Smooth muscle cell (in vitro differentiated cells): ENCODE measurements at regions not wholly inside any gene's neighbourhood (a gene's known extent, or its start where the extent isn't known, plus 50 kb on each side); places are given as distances from the start of the nearest gene placed in this dataset.

ENCODE experiments used
- DNase-seq: peaks from one replicate; lab custom pipeline; 2025; ENCODE audit not compliant: unreplicated experiment; lab: John Stamatoyannopoulos, UW
- H2AFZ ChIP-seq: fragments of 200-600 bp; sonication (generic); 2 replicates; pipeline ENCODE4 v1.6.0; 2016; ENCODE audit warnings: antibody characterized with exemption, low read depth, mild to moderate bottlenecking
- H3F3A ChIP-seq: fragments of 200-600 bp; sonication (generic); 2 replicates; pipeline ENCODE4 v1.6.0; 2017; ENCODE audit warnings: antibody characterized with exemption, low read depth
- H3K27ac ChIP-seq: fragments of 200-600 bp; sonication (generic); 2 replicates; pipeline ENCODE4 v1.5.1; 2016; ENCODE audit warnings: low read depth, mild to moderate bottlenecking
- H3K27me3 ChIP-seq: fragments of 200-600 bp; sonication (generic); 2 replicates; pipeline ENCODE4 v1.6.1; 2016; ENCODE audit warnings: low read depth, mild to moderate bottlenecking
- H3K36me3 ChIP-seq: fragments of 200-600 bp; sonication (generic); 2 replicates; pipeline ENCODE4 v1.5.1; 2016; ENCODE audit warnings: low read depth
- H3K4me1 ChIP-seq: fragments of 200-600 bp; sonication (generic); 2 replicates; pipeline ENCODE4 v1.5.1; 2016; ENCODE audit warnings: low read depth
- H3K4me2 ChIP-seq: fragments of 200-600 bp; sonication (generic); 2 replicates; pipeline ENCODE4 v1.6.0; 2016; ENCODE audit warnings: mild to moderate bottlenecking
- H3K4me3 ChIP-seq: fragments of 200-600 bp; sonication (generic); 2 replicates; pipeline ENCODE4 v1.5.1; 2016; ENCODE audit warnings: mild to moderate bottlenecking
- H3K79me2 ChIP-seq: fragments of 200-600 bp; sonication (generic); 2 replicates; pipeline ENCODE4 v1.6.0; 2016; ENCODE audit warnings: low read depth, mild to moderate bottlenecking
- H3K9ac ChIP-seq: fragments of 200-600 bp; sonication (generic); 2 replicates; pipeline ENCODE4 v1.6.0; 2016; ENCODE audit warnings: low read depth
- H3K9me3 ChIP-seq: fragments of 200-600 bp; sonication (generic); replicated peaks from 2 replicates; pipeline ENCODE4 v1.5.1; 2016; ENCODE audit warnings: low read depth
- H4K20me1 ChIP-seq: fragments of 200-600 bp; sonication (generic); 2 replicates; pipeline ENCODE4 v1.6.0; 2016; ENCODE audit warnings: low read depth
- CTCF ChIP-seq: fragments of 200-600 bp; sonication (generic); IDR thresholded peaks from 2 replicates; pipeline ENCODE4 v1.5.1; 2017; ENCODE audit warnings: borderline replicate concordance, mild to moderate bottlenecking, antibody characterized with exemption; ENCODE audit not compliant: insufficient read depth, poor library complexity, severe bottlenecking
- WGBS: methylation state at CpG from one replicate; pipeline ENCODE4 v1.1.7; 2016; ENCODE audit warnings: low lambda C conversion rate; 5-methylcytosine and 5-hydroxymethylcytosine counted together

- Histone ChIP-seq H3K36me3 (no peaks in the 10 kb centered on the region), H4K20me1 (no peaks in the 10 kb centered on the region), H3K4me1 (peaks cover 7% of the 10 kb centered on the region), H3F3A (peaks cover 11% of the 10 kb centered on the region), H3K27me3 (no peaks in the 10 kb centered on the region), H3K4me2 (no peak overlapping the region), H3K9me3 (no peaks in the 10 kb centered on the region), H2AFZ (no peak overlapping the region), H3K27ac (no peak overlapping the region), H3K79me2 (no peaks in the 10 kb centered on the region), H3K4me3 (no peak overlapping the region), H3K9ac (no peak overlapping the region)
- no peak for DNase-seq
- WGBS, result 92% methylated on average over 3 of the region's 3 CpGs
- TF ChIP-seq CTCF, result no peak
These were observed 55.7 kb upstream of the CTAGE1 start for GRCh38 chr18:22473366-22473765.

DNA sequence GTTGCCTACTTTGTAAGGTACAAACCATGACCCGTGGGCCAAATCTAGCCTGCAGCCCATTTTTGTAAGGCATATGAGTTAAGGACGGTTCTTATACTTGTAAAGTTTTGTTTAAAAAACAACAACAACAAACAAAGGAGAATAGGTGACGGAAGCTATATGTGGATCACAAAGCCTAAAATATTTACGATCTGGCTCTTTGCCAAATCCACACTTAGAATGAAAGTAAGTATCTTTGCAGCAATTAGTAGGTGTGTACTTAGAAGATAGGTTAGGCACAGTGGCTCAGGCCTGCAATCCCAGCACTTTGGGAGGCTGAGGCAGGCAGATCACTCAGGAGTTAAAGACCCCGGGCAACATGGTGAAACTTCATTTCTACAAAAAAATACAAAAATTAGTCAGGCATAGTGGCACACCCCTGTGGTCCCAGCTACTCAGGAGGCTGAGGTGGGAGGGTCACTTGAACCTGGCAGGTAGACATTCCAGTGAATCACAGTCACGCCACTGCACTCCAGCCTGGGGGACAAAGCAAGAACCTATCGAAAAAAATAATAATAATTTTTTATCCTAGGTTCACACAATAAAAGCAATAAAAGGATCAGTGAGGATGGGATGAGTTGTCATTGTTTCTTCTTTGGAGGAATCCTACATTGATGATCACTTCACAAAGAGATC is 57.8 kb upstream of the CTAGE1 start:
- no peak for DNase-seq
- peaks cover 7% of the 10 kb centered on the region for H3K4me1 ChIP-seq
- no peak for TF ChIP-seq CTCF
- H2AFZ ChIP-seq, result no peak overlapping the region
- H3K9me3 ChIP-seq, result no peaks in the 10 kb centered on the region
- H3K9ac ChIP-seq, result no peak overlapping the region
- no peaks in the 10 kb centered on the region for H3K36me3 ChIP-seq
- H3F3A ChIP-seq, result peaks cover 6% of the 10 kb centered on the region
- no peaks in the 10 kb centered on the region for H3K79me2 ChIP-seq
- no peak overlapping the region for H3K27ac ChIP-seq
- H3K4me3 ChIP-seq, result no peak overlapping the region
- WGBS, result 92% methylated on average over 7 of the region's 7 CpGs
- H4K20me1 ChIP-seq, result no peaks in the 10 kb centered on the region
- H3K4me2 ChIP-seq, result no peak overlapping the region
- no peaks in the 10 kb centered on the region for H3K27me3 ChIP-seq

- no peak for TF ChIP-seq CTCF
- no peak overlapping the region for H3K4me2 ChIP-seq
- 92% methylated on average over 1 of the region's 1 CpG for WGBS
- H2AFZ ChIP-seq, result no peak overlapping the region
- no peaks in the 10 kb centered on the region for H3K36me3 ChIP-seq
- H3K4me1 ChIP-seq, result no peaks in the 10 kb centered on the region
- H3K27ac ChIP-seq, result no peak overlapping the region
- no peak overlapping the region for H3K9ac ChIP-seq
- no peaks in the 10 kb centered on the region for H3K9me3 ChIP-seq
- H3K79me2 ChIP-seq, result no peaks in the 10 kb centered on the region
- no peaks in the 10 kb centered on the region for H3F3A ChIP-seq
- H4K20me1 ChIP-seq, result no peaks in the 10 kb centered on the region
- no peak overlapping the region for H3K4me3 ChIP-seq
- no peak for DNase-seq
- H3K27me3 ChIP-seq, result no peaks in the 10 kb centered on the region
These were observed 59.5 kb upstream of the CTAGE1 start for GRCh38 chr18:22477222-22477621.

- H3K9me3 ChIP-seq, result no peaks in the 10 kb centered on the region
- H3K27me3 ChIP-seq, result no peaks in the 10 kb centered on the region
- no peaks in the 10 kb centered on the region for H3F3A ChIP-seq
These were observed 65.2 kb upstream of the CTAGE1 start for GRCh38 chr18:22482948-22483347.

More at GRCh38 chr18:22482948-22483347, 65.2 kb upstream of the CTAGE1 start:
- no peak for DNase-seq
- Histone ChIP-seq H3K27ac (no peak overlapping the region), H3K4me2 (no peak overlapping the region), H3K36me3 (no peaks in the 10 kb centered on the region), H2AFZ (no peak overlapping the region), H3K4me1 (no peaks in the 10 kb centered on the region), H3K9ac (no peak overlapping the region), H4K20me1 (no peaks in the 10 kb centered on the region), H3K79me2 (no peaks in the 10 kb centered on the region), H3K4me3 (no peak overlapping the region)
- WGBS, result 92% methylated on average over 3 of the region's 3 CpGs
- TF ChIP-seq CTCF, result no peak
